ENCODE measurements at regions not wholly inside any gene's neighbourhood (a gene's known extent, or its start where the extent isn't known, plus 50 kb on each side); places are given as distances from the start of the nearest gene placed in this dataset.

DNA sequence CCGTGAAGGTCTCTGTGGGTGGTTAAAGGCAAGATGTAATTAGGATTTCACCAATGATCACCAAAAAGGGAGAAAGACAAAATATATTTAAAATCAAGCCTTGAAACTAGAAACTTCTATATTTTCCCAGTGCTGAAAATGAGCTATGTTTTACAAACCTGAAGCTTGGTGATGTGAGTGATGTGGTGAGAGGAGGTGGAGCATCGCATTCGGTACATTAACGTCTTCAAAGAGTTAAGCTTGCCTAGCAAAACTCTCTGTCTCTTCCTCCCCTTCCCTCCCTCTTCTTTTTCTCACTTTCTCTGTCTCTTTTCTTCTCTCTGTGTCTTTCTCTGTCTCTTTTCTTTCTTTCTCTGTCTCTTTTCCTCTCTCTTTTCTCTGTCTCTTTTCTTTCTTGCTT lies 347.3 kb upstream of the IRX2 start:
- no peak for TF ChIP-seq EP300 (IDR thresholded peaks at IDR 0.05; ENCODE audit: low read length)
- TF ChIP-seq RAD21 (CRISPR knock-in tag; conservative IDR thresholded peaks at IDR 0.05 in 1 of 2, IDR thresholded peaks at IDR 0.05 in 1 of 2) = no peak
- TF ChIP-seq HCFC1 (IDR thresholded peaks at IDR 0.05; ENCODE audit: low read depth, low read length) = no peak
- TF ChIP-seq, protein P1, sequence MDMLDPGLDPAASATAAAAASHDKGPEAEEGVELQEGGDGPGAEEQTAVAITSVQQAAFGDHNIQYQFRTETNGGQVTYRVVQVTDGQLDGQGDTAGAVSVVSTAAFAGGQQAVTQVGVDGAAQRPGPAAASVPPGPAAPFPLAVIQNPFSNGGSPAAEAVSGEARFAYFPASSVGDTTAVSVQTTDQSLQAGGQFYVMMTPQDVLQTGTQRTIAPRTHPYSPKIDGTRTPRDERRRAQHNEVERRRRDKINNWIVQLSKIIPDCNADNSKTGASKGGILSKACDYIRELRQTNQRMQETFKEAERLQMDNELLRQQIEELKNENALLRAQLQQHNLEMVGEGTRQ (CRISPR knock-in tag; IDR thresholded peaks at IDR 0.05) = no peak
- no peak for TF ChIP-seq SAFB2 (IDR thresholded peaks at IDR 0.05; ENCODE audit: borderline replicate concordance, low read depth, low read length, severe bottlenecking)
- TF ChIP-seq ZNF785 (CRISPR knock-in tag; IDR thresholded peaks at IDR 0.05) = no peak
